ENCODE measurements at regions not wholly inside any gene's neighbourhood (a gene's known extent, or its start where the extent isn't known, plus 50 kb on each side); places are given as distances from the start of the nearest gene placed in this dataset.

DNA sequence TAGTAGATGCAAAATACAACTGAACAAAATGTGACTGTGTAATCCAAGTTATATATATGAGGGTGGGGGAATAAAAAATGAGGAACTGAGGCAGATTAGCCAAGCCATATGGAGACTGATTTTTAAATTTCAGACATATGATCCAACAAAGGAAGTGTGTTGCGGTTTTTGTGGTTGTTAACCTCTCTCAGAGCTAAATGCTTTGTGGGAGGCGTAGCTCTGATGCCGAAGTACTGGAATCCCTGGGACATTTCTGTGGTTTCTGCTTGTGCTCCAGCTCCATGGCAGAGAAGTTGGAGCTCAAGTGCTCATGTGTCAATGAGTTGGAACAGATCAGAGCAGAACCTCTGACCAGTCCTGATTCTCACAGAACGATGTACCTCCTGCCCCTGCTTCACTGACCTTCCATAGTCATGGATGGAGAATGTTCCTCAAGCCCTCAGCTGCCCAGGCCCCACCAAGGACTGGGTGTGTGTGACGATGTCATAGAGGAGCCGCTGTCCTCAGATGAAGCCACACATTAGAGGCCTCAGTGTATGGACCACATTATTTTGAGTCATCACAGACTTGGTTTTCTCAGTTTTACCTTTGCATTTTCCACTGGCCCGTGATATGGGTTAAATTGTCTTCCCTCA, 107.6 kb downstream of the SOX1 start:
- TF ChIP-seq CTCF (IDR thresholded peaks at IDR 0.05; ENCODE audit: extremely low read depth in 1 of 2, insufficient read depth in 1 of 2, low read depth in 1 of 2, low read length in 2 of 2) (no peak), JUN (IDR thresholded peaks at IDR 0.05; ENCODE audit: borderline replicate concordance, insufficient read depth, insufficient read length, low read depth) (no peak)
